IMR-90 (cell line): ENCODE measurements at regions not wholly inside any gene's neighbourhood (a gene's known extent, or its start where the extent isn't known, plus 50 kb on each side); places are given as distances from the start of the nearest gene placed in this dataset.

Source experiments
- ATAC-seq: fragments of 200-7000 bp; cut with Tn5 transposase; 2 replicates; pipeline ENCODE4 v1.9.1; 2020; ENCODE audit warnings: low read depth, mild to moderate bottlenecking, moderate library complexity
- BruUV-seq: library from RNA; stranded (reverse); fragments of 400-500 nt; replicated peaks from 2 replicates; lab custom pipeline; 2021; lab: Mats Ljungman, UMichigan
- CTCF ChIA-PET: fragments of 300-600 bp; formaldehyde crosslinking; extraction: SDS; loops from one replicate; lab custom pipeline; 2021; ENCODE audit warnings: antibody characterized with exemption; lab: Yijun Ruan, JAX
- POLR2A ChIA-PET: fragments of 300-600 bp; sonication (Branson Sonifier 250); formaldehyde crosslinking; loops from one replicate; lab custom pipeline; 2022; ENCODE audit warnings: antibody characterized with exemption; ENCODE audit not compliant: unreplicated experiment; lab: Charles Lee
- DNase-seq: peaks from one replicate; pipeline ENCODE4 v3.0.0; 2013
- H2AFZ ChIP-seq: replicated peaks from 2 replicates; pipeline ENCODE3; 2013; ENCODE audit warnings: low read length, mild to moderate bottlenecking; ENCODE audit not compliant: poor library complexity
- H2AK5ac ChIP-seq: 2 replicates; pipeline ENCODE4 v1.6.1; 2013; ENCODE audit warnings: low read depth, low read length, inconsistent platforms
- H2AK9ac ChIP-seq: replicated peaks from 2 replicates; pipeline ENCODE3; 2013; ENCODE audit warnings: mild to moderate bottlenecking, low read depth, low read length, moderate library complexity; ENCODE audit not compliant: poor library complexity
- H2BK120ac ChIP-seq: 2 replicates; pipeline ENCODE4 v1.6.1; 2013; ENCODE audit warnings: low read depth, low read length, inconsistent platforms
- H2BK15ac ChIP-seq: 3 replicates; pipeline ENCODE4 v1.6.1; 2013; ENCODE audit warnings: low read depth, low read length, inconsistent platforms
- H2BK20ac ChIP-seq: 2 replicates; pipeline ENCODE4 v1.6.1; 2013; ENCODE audit warnings: low read depth, mild to moderate bottlenecking, inconsistent platforms, low read length, moderate library complexity
- H2BK5ac ChIP-seq: 2 replicates; pipeline ENCODE4 v1.6.1; 2013; ENCODE audit warnings: mild to moderate bottlenecking, low read depth, low read length, inconsistent platforms; ENCODE audit not compliant: poor library complexity, severe bottlenecking
- H3K14ac ChIP-seq: replicated peaks from 2 replicates; pipeline ENCODE4 v1.6.1; 2013; ENCODE audit warnings: low read depth, low read length, inconsistent platforms
- H3K18ac ChIP-seq: 2 replicates; pipeline ENCODE4 v1.6.1; 2013; ENCODE audit warnings: low read depth, low read length, control low read depth
- H3K23ac ChIP-seq: 2 replicates; pipeline ENCODE4 v1.6.1; 2013; ENCODE audit warnings: low read depth, low read length, inconsistent platforms
- H3K27ac ChIP-seq: 2 replicates; pipeline ENCODE4 v1.5.1; 2013; ENCODE audit warnings: mild to moderate bottlenecking, control low read depth, low read length; ENCODE audit not compliant: insufficient read depth
- H3K27me3 ChIP-seq: 2 replicates; pipeline ENCODE4 v1.6.1; 2013; ENCODE audit warnings: low read length; ENCODE audit not compliant: control insufficient read depth, insufficient read depth
- H3K36me3 ChIP-seq: 2 replicates; pipeline ENCODE4 v1.6.1; 2013; ENCODE audit warnings: low read length, mixed read lengths; ENCODE audit not compliant: control insufficient read depth, insufficient read depth
- H3K4ac ChIP-seq: 2 replicates; pipeline ENCODE4 v1.6.1; 2013; ENCODE audit warnings: low read depth, low read length, inconsistent platforms
- H3K4me1 ChIP-seq: 2 replicates; pipeline ENCODE4 v1.6.1; 2013; ENCODE audit warnings: low read length, mixed read lengths; ENCODE audit not compliant: control insufficient read depth, insufficient read depth
- H3K4me2 ChIP-seq: 2 replicates; pipeline ENCODE4 v1.6.1; 2013; ENCODE audit warnings: low read depth, mild to moderate bottlenecking, control low read depth, low read length, moderate library complexity
- H3K4me3 ChIP-seq: 2 replicates; pipeline ENCODE4 v1.5.1; 2013; ENCODE audit warnings: low read depth, mild to moderate bottlenecking, control low read depth, low read length, moderate library complexity; ENCODE audit not compliant: insufficient read depth
- H3K56ac ChIP-seq: 2 replicates; pipeline ENCODE4 v1.6.1; 2013; ENCODE audit warnings: low read length, inconsistent platforms; ENCODE audit not compliant: insufficient read depth; ENCODE audit errors: extremely low read depth
- H3K79me1 ChIP-seq, 2 experiments: 2 replicates each; pipeline ENCODE4 v1.6.1; 2013; ENCODE audit warnings: low read length in 2 of 2, inconsistent platforms in 1 of 2, low read depth in 1 of 2
- H3K9ac ChIP-seq: 2 replicates; pipeline ENCODE4 v1.6.1; 2013; ENCODE audit warnings: low read depth, low read length, control low read depth
- H3K9me1 ChIP-seq: 2 replicates; pipeline ENCODE4 v1.6.1; 2013; ENCODE audit warnings: low read length, inconsistent platforms; ENCODE audit not compliant: insufficient read depth
- H3K9me3 ChIP-seq: 2 replicates; pipeline ENCODE4 v1.6.1; 2013; ENCODE audit warnings: low read length; ENCODE audit not compliant: control insufficient read depth, insufficient read depth
- H4K20me1 ChIP-seq: 2 replicates; pipeline ENCODE4 v1.6.1; 2013; ENCODE audit warnings: low read length, inconsistent platforms; ENCODE audit not compliant: insufficient read depth
- H4K5ac ChIP-seq: 2 replicates; pipeline ENCODE4 v1.6.1; 2013; ENCODE audit warnings: mild to moderate bottlenecking, low read depth, low read length, control low read depth
- H4K8ac ChIP-seq, 2 experiments: 2 replicates each; pipeline ENCODE4 v1.6.1; 2013; ENCODE audit warnings: low read depth in 2 of 2, low read length in 2 of 2, control low read depth in 1 of 2, inconsistent platforms in 1 of 2
- H4K91ac ChIP-seq: 2 replicates; pipeline ENCODE4 v1.6.1; 2013; ENCODE audit warnings: low read depth, low read length, inconsistent platforms; ENCODE audit not compliant: insufficient read depth
- RAD21 ChIP-seq: IDR thresholded peaks from 2 replicates; pipeline ENCODE4 v1.6.1; 2012; ENCODE audit warnings: low read length, improper control_type of control experiment
- WGBS, 2 experiments: methylation state at CpG; one replicate each; pipeline versions ENCODE4 v1.1.5 to v1.1.7; 2013; ENCODE audit warnings: missing lambda C conversion rate in 2 of 2; ENCODE audit not compliant: insufficient read length in 1 of 2; ENCODE audit errors: extremely low coverage in 2 of 2; 5-methylcytosine and 5-hydroxymethylcytosine counted together
- dilution Hi-C: fragments of 300-500 bp; cut with HindIII; formaldehyde crosslinking; loops from one replicate; pipeline ENCODE4 v1.14.3; 2018; ENCODE audit warnings: low sequenced_read_pairs; ENCODE audit not compliant: unreplicated experiment
- in situ Hi-C: fragments of 300-500 bp; cut with MboI; formaldehyde crosslinking; loops from 3 replicates; pipeline ENCODE4 v1.14.3; 2019; ENCODE audit warnings: low sequenced_read_pairs, inconsistent platforms, mixed read lengths
- intact Hi-C: fragments of 100-400 bp; cut with micrococcal nuclease; formaldehyde crosslinking; loops from 2 replicates; pipeline ENCODE4 v1.10.0; 2022

GRCh38 chr5:125180231-125180829 lies 433.9 kb upstream of the ZNF608 start:
- H2AK5ac ChIP-seq = no peak overlapping the region
- in situ Hi-C loops (no loop called here), intact Hi-C loops (no loop called here), dilution Hi-C loops (no loop called here)
- no peak overlapping the region for H3K18ac ChIP-seq
- H3K36me3 ChIP-seq = no peaks in the 10 kb centered on the region
- no peak overlapping the region for H2BK20ac ChIP-seq
- peak; percentile 37 for DNase-seq
- ATAC-seq = no peak
- no peaks in the 10 kb centered on the region for H3K9me3 ChIP-seq
- H3K79me1 ChIP-seq = no peaks in the 10 kb centered on the region
- CTCF ChIA-PET = no interaction called here
- H4K8ac ChIP-seq = no peak overlapping the region
- no peak overlapping the region for H3K4me3 ChIP-seq
- no TSS peak for BruUV-seq
- H2BK5ac ChIP-seq = no peak overlapping the region
- H4K5ac ChIP-seq = no peak overlapping the region
- WGBS, 2 experiments = no CpG with 5 or more reads among the region's 2 CpGs
- no peaks in the 10 kb centered on the region for H3K4me1 ChIP-seq
- no peaks in the 10 kb centered on the region for H3K9me1 ChIP-seq
- no peak overlapping the region for H4K91ac ChIP-seq
- H3K27ac ChIP-seq = no peak overlapping the region
- no peak overlapping the region for H3K14ac ChIP-seq
- H3K23ac ChIP-seq = no peak overlapping the region
- H3K9ac ChIP-seq = no peak overlapping the region
- H2AFZ ChIP-seq = no peak overlapping the region
- H2AK9ac ChIP-seq = no peak overlapping the region
- POLR2A ChIA-PET = no interaction called here
- H3K4ac ChIP-seq = no peak overlapping the region
- H4K20me1 ChIP-seq = no peaks in the 10 kb centered on the region
- H3K56ac ChIP-seq = no peak overlapping the region
- no peak overlapping the region for H2BK15ac ChIP-seq
- no peaks in the 10 kb centered on the region for H3K27me3 ChIP-seq
- H3K4me2 ChIP-seq = no peak overlapping the region
- no peak for TF ChIP-seq RAD21
- H2BK120ac ChIP-seq = no peak overlapping the region
